ENCODE measurements at regions not wholly inside any gene's neighbourhood (a gene's known extent, or its start where the extent isn't known, plus 50 kb on each side); places are given as distances from the start of the nearest gene placed in this dataset.

DNA sequence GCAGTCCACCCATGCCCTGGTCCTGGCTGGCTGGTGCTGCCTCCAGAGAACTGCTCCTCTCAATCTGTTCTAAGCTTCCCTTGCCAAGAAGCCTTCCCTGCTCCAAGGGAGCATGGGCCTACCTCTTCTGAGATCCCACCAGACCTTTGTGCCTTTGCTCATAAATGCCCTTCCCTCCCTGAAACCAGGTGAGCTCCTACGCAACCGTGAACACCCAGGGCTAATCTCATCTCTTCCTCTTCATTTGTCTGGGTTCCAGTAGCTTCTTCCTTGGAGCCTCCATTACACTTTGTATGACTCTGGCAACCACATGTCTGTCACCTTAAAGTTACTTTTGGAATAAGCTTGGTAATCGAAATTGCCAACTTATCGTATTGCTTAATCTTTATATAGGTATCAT lies 270.6 kb downstream of the PBX3 start:
- no peak overlapping the region for H3K4me3 ChIP-seq (ENCODE audit: low read depth, low read length)
- peaks cover 2% of the 10 kb centered on the region; the same call in 1 of the 2 replicates for H3K27me3 ChIP-seq (ENCODE audit: control insufficient read depth, insufficient read depth, low read length)
- CTCF ChIA-PET: no interaction called here
- TF ChIP-seq, protein P1, sequence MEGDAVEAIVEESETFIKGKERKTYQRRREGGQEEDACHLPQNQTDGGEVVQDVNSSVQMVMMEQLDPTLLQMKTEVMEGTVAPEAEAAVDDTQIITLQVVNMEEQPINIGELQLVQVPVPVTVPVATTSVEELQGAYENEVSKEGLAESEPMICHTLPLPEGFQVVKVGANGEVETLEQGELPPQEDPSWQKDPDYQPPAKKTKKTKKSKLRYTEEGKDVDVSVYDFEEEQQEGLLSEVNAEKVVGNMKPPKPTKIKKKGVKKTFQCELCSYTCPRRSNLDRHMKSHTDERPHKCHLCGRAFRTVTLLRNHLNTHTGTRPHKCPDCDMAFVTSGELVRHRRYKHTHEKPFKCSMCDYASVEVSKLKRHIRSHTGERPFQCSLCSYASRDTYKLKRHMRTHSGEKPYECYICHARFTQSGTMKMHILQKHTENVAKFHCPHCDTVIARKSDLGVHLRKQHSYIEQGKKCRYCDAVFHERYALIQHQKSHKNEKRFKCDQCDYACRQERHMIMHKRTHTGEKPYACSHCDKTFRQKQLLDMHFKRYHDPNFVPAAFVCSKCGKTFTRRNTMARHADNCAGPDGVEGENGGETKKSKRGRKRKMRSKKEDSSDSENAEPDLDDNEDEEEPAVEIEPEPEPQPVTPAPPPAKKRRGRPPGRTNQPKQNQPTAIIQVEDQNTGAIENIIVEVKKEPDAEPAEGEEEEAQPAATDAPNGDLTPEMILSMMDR (IDR thresholded peaks at IDR 0.05; ENCODE audit: insufficient read depth, low read depth, low read length): no peak
- H3K36me3 ChIP-seq (ENCODE audit: control insufficient read depth, insufficient read depth, low read length): no peaks in the 10 kb centered on the region
- no peak for DNase-seq (ENCODE audit: low read depth)
- POLR2A ChIA-PET: interaction anchor here (0.6 kb wide), 1 partner anchor 636 kb away, joined by 3 read pairs; no protein-coding TSS in a partner anchor

DNA sequence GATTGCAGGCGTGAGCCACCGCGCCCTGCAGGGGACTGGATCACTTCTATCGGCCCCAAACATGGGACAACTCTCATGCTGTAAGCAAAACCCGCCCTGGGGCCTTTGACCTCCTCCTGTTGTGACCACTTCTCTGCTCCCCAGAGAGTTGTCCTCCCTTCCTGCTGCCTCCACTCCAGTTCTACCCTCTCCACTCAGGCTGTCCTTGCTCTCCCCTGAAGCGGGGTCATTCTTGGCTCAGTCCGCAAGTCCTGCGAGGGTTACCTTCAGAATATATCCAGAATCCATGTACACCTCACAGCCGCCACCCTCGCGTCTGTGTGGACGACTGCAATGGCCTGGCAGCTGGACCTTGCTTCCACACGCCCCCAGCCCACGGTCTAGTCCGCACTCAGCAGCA lies 273.7 kb downstream of the PBX3 start:
- Histone ChIP-seq H3K36me3 (ENCODE audit: control insufficient read depth, insufficient read depth, low read length) (no peaks in the 10 kb centered on the region), H3K27me3 (ENCODE audit: control insufficient read depth, insufficient read depth, low read length) (peaks cover 3% of the 10 kb centered on the region; the same call in 1 of the 2 replicates), H3K4me3 (ENCODE audit: low read depth, low read length) (no peak overlapping the region)
- DNase-seq (ENCODE audit: low read depth): no peak
- CTCF ChIA-PET: no interaction called here
- TF ChIP-seq, protein P1 (IDR thresholded peaks at IDR 0.05; ENCODE audit: insufficient read depth, low read depth, low read length): no peak
- POLR2A ChIA-PET: no interaction called here

DNA sequence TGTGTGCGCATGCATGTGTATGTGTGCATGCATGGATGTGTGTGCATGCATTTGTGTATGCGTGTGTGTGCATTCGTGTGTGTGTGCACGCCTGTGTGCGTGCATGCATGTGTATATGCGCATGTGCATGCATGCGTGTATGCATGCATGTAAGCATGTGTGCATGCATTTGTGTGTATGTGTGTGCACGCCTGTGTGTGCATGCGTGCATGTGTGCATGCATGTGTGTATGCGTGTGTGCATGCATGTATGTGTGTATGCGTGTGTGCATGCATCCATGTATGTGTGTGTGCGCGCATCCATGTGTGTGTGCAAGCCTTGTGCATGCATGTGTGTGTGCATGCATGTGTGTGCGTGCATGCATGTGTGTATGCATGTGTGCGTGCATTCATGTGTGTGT lies 276.8 kb downstream of the PBX3 start:
- H3K4me3 ChIP-seq (ENCODE audit: low read depth, low read length): no peak overlapping the region
- TF ChIP-seq, protein P1 (IDR thresholded peaks at IDR 0.05; ENCODE audit: insufficient read depth, low read depth, low read length): no peak
- no peaks in the 10 kb centered on the region for H3K36me3 ChIP-seq (ENCODE audit: control insufficient read depth, insufficient read depth, low read length)
- POLR2A ChIA-PET: no interaction called here
- DNase-seq (ENCODE audit: low read depth): no peak
- CTCF ChIA-PET: no interaction called here
- peaks cover 3% of the 10 kb centered on the region; the same call in 1 of the 2 replicates for H3K27me3 ChIP-seq (ENCODE audit: control insufficient read depth, insufficient read depth, low read length)

DNA sequence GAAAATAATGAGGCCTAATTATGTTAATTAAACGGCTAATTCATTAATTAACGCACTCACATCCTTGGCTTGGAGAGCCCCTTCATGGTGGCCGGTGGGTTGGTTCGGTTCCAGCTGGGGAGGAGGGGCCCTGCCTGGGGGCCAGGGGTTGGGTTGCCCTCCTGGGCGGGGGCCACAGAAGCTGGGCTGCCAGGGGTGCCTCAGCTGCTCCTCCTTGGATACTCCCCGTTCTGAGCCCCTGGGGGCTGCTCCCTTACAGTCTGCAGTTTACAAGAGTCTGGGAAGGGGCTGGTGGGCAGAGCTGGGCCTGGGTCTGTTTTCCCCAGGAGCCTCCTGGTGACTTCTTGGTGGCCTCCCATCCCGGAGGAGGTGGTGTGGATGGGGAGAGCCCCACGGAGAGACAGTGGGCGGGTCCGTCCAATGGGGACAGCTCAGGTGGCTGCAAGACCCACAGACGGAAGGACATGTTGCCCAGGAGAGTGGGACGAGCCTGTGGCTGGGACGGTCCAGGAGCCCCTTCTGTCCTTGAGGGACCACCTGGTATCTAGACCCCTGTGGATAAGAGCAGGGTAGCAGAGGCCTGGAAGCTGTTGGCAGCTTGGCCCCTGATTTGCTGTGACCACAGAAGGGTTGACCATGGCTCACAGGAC lies 277.5 kb downstream of the PBX3 start:
- Histone ChIP-seq H3K27me3 (ENCODE audit: control insufficient read depth, insufficient read depth, low read length) (peaks cover 3% of the 10 kb centered on the region; the same call in 1 of the 2 replicates), H3K36me3 (ENCODE audit: control insufficient read depth, insufficient read depth, low read length) (no peaks in the 10 kb centered on the region), H3K4me3 (ENCODE audit: low read depth, low read length) (no peak overlapping the region)
- DNase-seq (ENCODE audit: low read depth): no peak
- POLR2A ChIA-PET: no interaction called here
- CTCF ChIA-PET: no interaction called here
- TF ChIP-seq, protein P1 (IDR thresholded peaks at IDR 0.05; ENCODE audit: insufficient read depth, low read depth, low read length): no peak

DNA sequence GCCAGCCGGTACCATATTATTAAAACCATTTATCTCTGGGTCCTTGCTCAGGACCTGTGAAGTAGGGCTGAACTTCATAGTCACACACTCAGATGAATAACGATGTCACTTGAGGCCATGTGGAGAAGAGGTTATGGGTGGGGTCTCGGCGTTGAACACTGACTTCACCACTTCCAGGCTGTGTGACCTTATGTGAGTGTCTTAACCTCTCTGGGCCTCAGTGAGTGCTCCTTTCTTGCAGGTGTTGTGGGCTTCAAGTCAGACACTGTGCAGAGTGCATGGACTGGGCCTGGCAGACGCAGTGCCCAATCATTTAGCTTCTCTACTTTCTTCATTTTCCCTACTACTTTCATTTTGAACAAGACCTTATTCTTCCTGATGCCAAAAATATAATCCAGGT lies 278.8 kb downstream of the PBX3 start:
- DNase-seq (ENCODE audit: low read depth): no peak
- H3K27me3 ChIP-seq (ENCODE audit: control insufficient read depth, insufficient read depth, low read length): 0 out of 2 replicates have a peak, but pooled peaks cover 2% of the 10 kb centered on the region
- TF ChIP-seq, protein P1 (IDR thresholded peaks at IDR 0.05; ENCODE audit: insufficient read depth, low read depth, low read length): no peak
- POLR2A ChIA-PET: no interaction called here
- H3K4me3 ChIP-seq (ENCODE audit: low read depth, low read length): no peak overlapping the region
- CTCF ChIA-PET: no interaction called here
- H3K36me3 ChIP-seq (ENCODE audit: control insufficient read depth, insufficient read depth, low read length): no peaks in the 10 kb centered on the region
